OCI-LY7 (cell line): ENCODE measurements at regions not wholly inside any gene's neighbourhood (a gene's known extent, or its start where the extent isn't known, plus 50 kb on each side); places are given as distances from the start of the nearest gene placed in this dataset.

Experiments
- BruUV-seq: library from RNA; stranded (reverse); fragments of 400-500 nt; replicated peaks from 2 replicates; lab custom pipeline; 2021; lab: Mats Ljungman, UMichigan
- CTCF ChIA-PET: fragments of 300-600 bp; sonication (Branson Sonifier 250); formaldehyde crosslinking; loops from one replicate; lab custom pipeline; 2022; ENCODE audit warnings: antibody characterized with exemption; ENCODE audit not compliant: unreplicated experiment; lab: Charles Lee
- POLR2A ChIA-PET: fragments of 300-600 bp; sonication (Branson Sonifier 250); formaldehyde crosslinking; loops from one replicate; lab custom pipeline; 2022; ENCODE audit warnings: antibody characterized with exemption; lab: Charles Lee
- DNase-seq: peaks from one replicate; pipeline ENCODE4 v3.0.0-alpha.2; 2015; ENCODE audit warnings: low spot score
- H2AFZ ChIP-seq: fragments of 200-600 bp; sonication (generic), shearing (Covaris generic); 2 replicates; pipeline ENCODE4 v1.6.1; 2014; ENCODE audit warnings: mild to moderate bottlenecking, antibody characterized with exemption, low read length, moderate library complexity
- H3K27ac ChIP-seq: fragments of 200-600 bp; sonication (generic); 2 replicates; pipeline ENCODE4 v1.5.1; 2014; ENCODE audit warnings: mixed run types, low read depth, mild to moderate bottlenecking, moderate library complexity, low read length, inconsistent platforms; ENCODE audit not compliant: poor library complexity, severe bottlenecking
- H3K36me3 ChIP-seq: fragments of 200-600 bp; sonication (generic); 2 replicates; pipeline ENCODE4 v1.6.1; 2014; ENCODE audit warnings: mild to moderate bottlenecking, antibody characterized with exemption, low read length, moderate library complexity, mixed read lengths; ENCODE audit not compliant: insufficient read depth
- H3K4me1 ChIP-seq: fragments of 200-600 bp; sonication (generic); 2 replicates; pipeline ENCODE4 v1.5.1; 2014; ENCODE audit warnings: mild to moderate bottlenecking, low read length; ENCODE audit not compliant: insufficient read depth, poor library complexity, severe bottlenecking
- H3K4me2 ChIP-seq: fragments of 200-600 bp; sonication (generic); 2 replicates; pipeline ENCODE4 v1.6.1; 2014; ENCODE audit warnings: mild to moderate bottlenecking, low read length
- H3K4me3 ChIP-seq: fragments of 200-600 bp; sonication (generic); 2 replicates; pipeline ENCODE4 v1.5.1; 2014; ENCODE audit warnings: mild to moderate bottlenecking, low read depth, low read length; ENCODE audit not compliant: poor library complexity, severe bottlenecking
- H3K79me2 ChIP-seq: fragments of 200-600 bp; sonication (generic); 2 replicates; pipeline ENCODE4 v1.6.1; 2016; ENCODE audit warnings: low read depth, mild to moderate bottlenecking, low read length, moderate library complexity, mixed read lengths; ENCODE audit not compliant: insufficient read depth
- H3K9me2 ChIP-seq: fragments of 200-600 bp; sonication (generic); 2 replicates; pipeline ENCODE4 v1.6.1; 2016; ENCODE audit warnings: mild to moderate bottlenecking, low read length, mixed read lengths; ENCODE audit not compliant: insufficient read depth
- H3K9me3 ChIP-seq: fragments of 200-600 bp; sonication (generic); 2 replicates; pipeline ENCODE4 v1.6.1; 2014; ENCODE audit warnings: mild to moderate bottlenecking, mixed run types, low read length, mixed read lengths
- H4K20me1 ChIP-seq: fragments of 200-600 bp; sonication (generic); 2 replicates; pipeline ENCODE4 v1.6.1; 2014; ENCODE audit warnings: mild to moderate bottlenecking, antibody characterized with exemption, low read length, moderate library complexity, mixed read lengths; ENCODE audit not compliant: insufficient read depth
- CTCF ChIP-seq: fragments of 200-600 bp; sonication (generic); conservative IDR thresholded peaks from 2 replicates; pipeline ENCODE4 v1.5.1; 2014; ENCODE audit warnings: mild to moderate bottlenecking, antibody characterized with exemption, low read length, moderate library complexity, mixed read lengths
- EZH2phosphoT487 ChIP-seq: fragments of 200-600 bp; sonication (generic); IDR thresholded peaks from 2 replicates; pipeline ENCODE4 v1.6.1; 2018; ENCODE audit warnings: low read depth, borderline replicate concordance, mild to moderate bottlenecking, mixed run types, antibody characterized with exemption, low read length, moderate library complexity, mixed read lengths
- intact Hi-C: fragments of 100-400 bp; cut with micrococcal nuclease; formaldehyde crosslinking; loops from one replicate; pipeline ENCODE4 v1.10.0; 2022; ENCODE audit not compliant: unreplicated experiment

- H2AFZ ChIP-seq = no peak overlapping the region
- TF ChIP-seq CTCF (no peak), EZH2phosphoT487 (no peak)
- intact Hi-C loops = no loop called here
- no peaks in the 10 kb centered on the region for H3K36me3 ChIP-seq
- no peak overlapping the region for H3K4me3 ChIP-seq
- H3K4me2 ChIP-seq = no peak overlapping the region; the same call in 1 of the 2 replicates
- no peak overlapping the region for H3K27ac ChIP-seq
- no TSS peak for BruUV-seq
- H3K9me3 ChIP-seq = no peaks in the 10 kb centered on the region
- no peak for DNase-seq
- H3K4me1 ChIP-seq = peaks cover 18% of the 10 kb centered on the region
- no peaks in the 10 kb centered on the region for H3K9me2 ChIP-seq
- ChIA-PET CTCF (no interaction called here), POLR2A (interaction anchor here (0.5 to 1.7 kb wide), 10 partner anchors 10 to 289 kb away, joined by 3 to 9 read pairs (median 3); no protein-coding TSS in a partner anchor)
- H4K20me1 ChIP-seq = no peaks in the 10 kb centered on the region
- H3K79me2 ChIP-seq = no peaks in the 10 kb centered on the region
Measured at GRCh38 chr12:94704452-94705306, 54.3 kb upstream of the TMCC3 start.

GRCh38 chr12:94702696-94703095, 52.3 kb upstream of the TMCC3 start:
- no peak overlapping the region for H3K4me2 ChIP-seq
- no peak overlapping the region for H3K27ac ChIP-seq
- H2AFZ ChIP-seq = no peak overlapping the region
- H4K20me1 ChIP-seq = no peaks in the 10 kb centered on the region
- intact Hi-C loops = no loop called here
- BruUV-seq = no TSS peak
- no peaks in the 10 kb centered on the region for H3K79me2 ChIP-seq
- CTCF ChIA-PET = no interaction called here
- POLR2A ChIA-PET = no interaction called here
- H3K36me3 ChIP-seq = no peaks in the 10 kb centered on the region
- no peak for DNase-seq
- peaks cover 11% of the 10 kb centered on the region for H3K4me1 ChIP-seq
- no peak for TF ChIP-seq CTCF
- no peak for TF ChIP-seq EZH2phosphoT487
- H3K9me3 ChIP-seq = no peaks in the 10 kb centered on the region
- H3K9me2 ChIP-seq = no peaks in the 10 kb centered on the region
- no peak overlapping the region for H3K4me3 ChIP-seq

GRCh38 chr12:94701711-94702110, 51.4 kb upstream of the TMCC3 start:
- Histone ChIP-seq H2AFZ (no peak overlapping the region), H3K9me2 (no peaks in the 10 kb centered on the region), H3K27ac (no peak overlapping the region), H4K20me1 (no peaks in the 10 kb centered on the region), H3K36me3 (no peaks in the 10 kb centered on the region), H3K4me3 (no peak overlapping the region), H3K4me2 (no peak overlapping the region), H3K4me1 (peaks cover 11% of the 10 kb centered on the region), H3K79me2 (no peaks in the 10 kb centered on the region), H3K9me3 (no peaks in the 10 kb centered on the region)
- ChIA-PET CTCF (no interaction called here), POLR2A (no interaction called here)
- no peak for TF ChIP-seq CTCF
- no peak for TF ChIP-seq EZH2phosphoT487
- DNase-seq = no peak
- no TSS peak for BruUV-seq
- intact Hi-C loops = no loop called here
